GM19025 (cell line): ENCODE measurements at regions not wholly inside any gene's neighbourhood (a gene's known extent, or its start where the extent isn't known, plus 50 kb on each side); places are given as distances from the start of the nearest gene placed in this dataset.

Source experiments
- ATAC-seq: cut with Tn5 transposase; IDR thresholded peaks from one replicate; pipeline ENCODE4 v1.9.1; 2021; ENCODE audit warnings: mild to moderate bottlenecking, low read depth, moderate library complexity; ENCODE audit not compliant: unreplicated experiment

- no peak for ATAC-seq
Observed at GRCh38 chr11:79857377-79858214, 416.8 kb upstream of the TENM4 start.

- no peak for ATAC-seq
Observed at GRCh38 chr11:79852176-79852575, 411.3 kb upstream of the TENM4 start.

GRCh38 chr11:79845002-79845709 is 404.3 kb upstream of the TENM4 start:
- no peak for ATAC-seq

DNA sequence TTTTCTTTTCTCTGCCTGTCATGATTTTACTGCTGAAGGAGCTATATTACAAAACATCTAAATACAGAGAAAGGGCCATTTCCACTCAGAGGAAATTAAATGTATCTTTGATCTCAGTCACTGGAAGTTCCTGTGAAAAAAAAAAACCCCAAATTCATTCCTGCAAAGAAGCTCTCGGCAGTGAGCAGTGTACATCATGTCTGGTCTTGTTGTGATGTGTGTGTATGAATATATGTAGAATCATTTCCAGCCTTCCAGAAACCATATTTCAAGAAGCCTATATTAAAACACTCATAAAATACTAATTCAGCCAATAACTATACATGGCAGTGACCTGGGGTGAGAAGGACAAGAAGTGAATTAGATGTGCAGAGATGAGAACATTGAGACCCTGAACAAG is 393.2 kb upstream of the TENM4 start:
- ATAC-seq, result no peak

DNA sequence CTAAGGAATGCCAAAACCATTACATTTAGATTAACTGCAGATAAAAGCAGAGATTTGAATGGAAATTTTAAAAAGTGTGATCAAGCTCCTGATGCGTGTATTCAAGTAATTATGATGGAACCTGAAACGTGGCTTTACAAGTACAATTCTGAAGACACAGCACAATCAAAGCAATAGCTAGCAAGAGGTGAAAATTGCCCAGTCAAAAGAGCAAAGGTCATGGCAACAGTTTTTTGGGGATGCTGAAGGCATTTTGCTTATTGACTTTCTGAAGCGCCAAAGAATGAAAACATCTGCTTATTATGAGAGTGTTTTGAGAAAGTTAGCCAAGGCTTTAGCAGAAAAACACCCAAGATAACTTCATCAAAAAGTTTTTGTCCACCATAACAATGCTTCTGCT is 389.6 kb upstream of the TENM4 start:
- no peak for ATAC-seq

DNA sequence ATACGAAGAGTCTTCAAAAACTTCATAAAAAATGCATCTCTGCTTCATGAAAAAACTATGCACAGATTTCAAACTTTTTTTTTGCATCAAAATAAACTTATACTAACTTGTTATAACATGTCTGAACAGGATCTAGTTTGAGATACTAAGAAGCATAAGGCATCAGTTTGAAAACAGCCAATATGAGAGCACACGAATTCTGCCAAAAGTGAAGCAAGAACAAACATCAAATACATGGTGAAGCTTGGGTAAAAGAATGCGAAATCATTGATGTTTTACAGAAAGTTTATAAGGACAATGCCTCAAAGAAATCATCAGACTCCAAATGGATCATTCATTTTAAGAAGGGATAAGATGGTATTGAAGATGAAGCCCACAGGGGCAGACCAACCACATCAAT is 389.1 kb upstream of the TENM4 start:
- no peak for ATAC-seq

GRCh38 chr11:79822766-79823165 is 381.9 kb upstream of the TENM4 start:
- ATAC-seq, result no peak

DNA sequence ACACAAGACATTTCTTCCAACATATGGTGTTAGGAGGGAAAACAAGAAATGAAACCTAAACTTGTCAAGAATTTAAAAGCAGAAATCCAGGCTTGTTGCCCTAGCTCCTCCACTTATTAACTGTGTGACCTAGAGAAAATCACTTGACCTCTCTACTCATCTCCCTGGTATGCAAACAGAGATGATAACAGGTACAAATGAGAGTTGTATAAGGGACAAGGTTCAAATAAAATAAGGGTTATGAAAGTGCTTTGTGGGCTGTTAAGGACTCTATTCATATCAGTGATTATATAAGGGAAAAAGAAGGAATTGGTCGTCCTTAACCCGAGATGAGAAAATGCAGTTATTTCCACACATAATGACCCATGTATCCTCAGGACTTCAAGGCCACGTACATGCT is 372.7 kb upstream of the TENM4 start:
- no peak for ATAC-seq

DNA sequence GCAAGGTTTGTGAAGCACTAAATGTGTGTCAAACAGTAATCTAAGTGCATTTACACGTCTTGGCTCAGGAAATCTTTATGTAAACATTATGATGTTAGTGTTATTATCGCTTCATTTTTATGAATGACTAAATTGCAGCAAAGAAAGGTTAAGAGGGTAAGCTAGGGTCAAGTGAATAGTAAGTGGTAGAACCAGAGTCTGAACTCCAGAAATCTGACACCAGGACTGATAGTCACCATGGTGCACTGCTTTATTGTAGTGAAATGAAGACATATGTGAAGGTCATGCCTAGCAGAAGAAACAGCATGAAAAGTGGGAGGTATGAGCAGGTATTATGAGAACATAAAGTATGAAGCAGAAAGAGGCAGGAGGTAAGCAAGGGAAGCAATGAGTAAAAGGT is 368.7 kb upstream of the TENM4 start:
- no peak for ATAC-seq

DNA sequence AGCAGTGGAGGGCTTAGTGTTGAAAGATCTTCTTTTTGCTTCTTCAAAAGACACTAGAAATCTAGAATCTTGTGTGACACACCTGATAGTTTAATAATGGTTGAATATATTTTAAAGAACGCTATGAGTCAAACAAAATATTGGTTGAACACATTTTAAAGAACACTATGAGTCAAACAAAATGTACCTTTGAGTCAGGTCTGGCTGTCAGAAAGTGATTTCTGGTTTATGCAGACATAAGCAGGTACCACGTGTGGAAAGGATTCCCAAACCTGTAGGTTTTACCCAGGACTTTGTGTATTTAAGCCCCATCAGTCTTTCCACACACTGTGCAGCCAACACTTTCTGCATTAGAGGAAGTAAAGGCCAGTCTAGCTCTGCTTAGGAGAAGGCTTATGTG is 366.7 kb upstream of the TENM4 start:
- no peak for ATAC-seq

DNA sequence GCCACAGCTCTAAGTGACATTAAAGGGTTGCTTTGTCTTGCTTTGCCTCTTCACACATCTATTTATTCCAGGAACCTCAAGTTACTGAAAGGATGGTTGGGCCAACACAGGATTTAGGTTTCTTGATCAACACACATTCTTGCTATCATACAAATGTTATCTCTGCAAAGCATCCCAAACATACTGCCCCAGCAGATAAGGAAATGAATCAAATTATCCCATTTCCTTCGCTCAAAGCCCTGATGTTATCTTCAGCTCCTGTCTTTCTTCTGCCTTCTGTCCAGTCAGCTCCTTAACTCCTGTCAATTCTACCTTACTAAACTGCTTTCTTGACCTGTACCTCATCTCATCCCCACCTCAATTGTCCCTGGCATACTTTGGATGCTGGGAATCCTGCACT is 355.9 kb upstream of the TENM4 start:
- no peak for ATAC-seq

GRCh38 chr11:79794484-79795393 is 353.9 kb upstream of the TENM4 start:
- ATAC-seq, result no peak

DNA sequence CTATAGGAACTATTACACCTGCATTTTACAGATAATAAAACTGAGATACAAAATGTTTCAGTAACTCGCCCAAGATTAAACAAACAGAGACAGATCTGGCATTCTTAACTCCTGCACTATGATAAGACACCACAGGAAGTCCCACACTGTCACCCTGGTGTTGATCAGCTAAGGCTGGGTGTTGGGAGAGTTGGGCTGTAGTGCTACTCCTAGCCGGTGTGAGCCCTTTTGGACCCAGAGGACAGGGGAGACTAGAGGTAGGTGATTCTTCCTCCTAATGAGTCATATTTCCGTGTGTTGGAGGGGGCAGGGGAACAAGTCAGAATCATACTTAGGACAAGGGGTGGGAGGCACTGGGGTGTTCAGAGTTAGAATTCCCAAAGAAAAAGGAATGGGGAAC is 353.2 kb upstream of the TENM4 start:
- no peak for ATAC-seq

GRCh38 chr11:79786961-79787360 is 346.1 kb upstream of the TENM4 start:
- ATAC-seq, result no peak

GRCh38 chr11:79783833-79784232 is 343.0 kb upstream of the TENM4 start:
- ATAC-seq, result no peak

DNA sequence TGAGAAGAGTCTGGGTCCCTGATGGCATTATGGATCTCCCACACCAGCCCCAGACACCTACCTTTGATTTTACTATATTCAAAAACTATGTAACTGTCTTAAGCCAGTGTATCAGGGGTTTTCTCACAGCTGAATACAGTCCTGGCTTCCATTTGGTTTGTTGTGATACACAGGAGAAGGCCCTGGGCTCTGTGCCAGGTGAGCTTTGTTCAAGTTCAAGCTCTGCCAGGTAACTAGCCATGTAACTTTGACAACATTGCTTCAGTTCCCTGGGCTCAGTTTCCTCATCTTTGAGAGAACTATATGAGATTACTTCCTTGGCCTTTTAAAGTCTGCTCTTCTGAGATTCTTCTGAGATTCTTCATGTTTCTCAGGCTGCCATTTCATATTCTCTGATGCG is 327.5 kb upstream of the TENM4 start:
- no peak for ATAC-seq

- ATAC-seq, result no peak
Observed at GRCh38 chr11:79762279-79762921, 321.6 kb upstream of the TENM4 start.

DNA sequence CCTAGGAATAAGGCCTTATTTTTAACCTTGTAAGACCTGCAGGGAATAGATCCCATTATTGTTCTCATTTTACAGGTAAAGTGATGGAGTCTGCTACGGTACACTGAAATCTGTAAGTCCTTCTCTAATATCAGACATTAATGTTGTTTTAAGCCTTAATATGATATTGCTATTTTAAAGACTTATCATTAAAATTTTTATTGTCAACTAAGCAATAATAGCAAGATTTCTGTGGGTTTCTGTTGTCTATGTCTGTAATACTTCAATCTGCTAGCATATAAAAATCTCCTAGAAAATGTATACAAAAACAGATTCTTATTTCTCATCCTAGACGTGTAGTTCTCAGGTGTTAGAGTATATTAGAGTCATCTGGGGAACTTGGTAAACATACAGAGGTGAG is 317.5 kb upstream of the TENM4 start:
- no peak for ATAC-seq

GRCh38 chr11:79747406-79747805 is 306.6 kb upstream of the TENM4 start:
- ATAC-seq, result no peak

DNA sequence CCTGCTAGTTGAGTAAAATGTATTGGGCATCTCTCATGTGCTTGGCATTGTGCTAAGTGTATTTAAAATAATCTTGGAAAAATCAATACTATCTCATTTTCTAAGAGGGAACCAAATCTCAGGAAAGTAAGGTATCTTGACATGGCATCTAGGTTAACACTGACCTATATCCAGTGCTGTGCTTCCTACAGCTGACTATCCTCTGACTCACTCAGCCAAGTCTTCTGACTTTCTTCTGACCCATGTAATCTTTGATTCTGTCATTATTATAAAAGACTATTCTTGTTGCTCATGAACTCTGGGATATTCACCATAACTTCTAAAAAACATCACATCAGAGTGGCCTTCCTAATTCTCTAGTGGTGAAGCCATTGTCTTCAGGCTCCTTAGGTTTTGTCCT is 304.1 kb upstream of the TENM4 start:
- no peak for ATAC-seq

DNA sequence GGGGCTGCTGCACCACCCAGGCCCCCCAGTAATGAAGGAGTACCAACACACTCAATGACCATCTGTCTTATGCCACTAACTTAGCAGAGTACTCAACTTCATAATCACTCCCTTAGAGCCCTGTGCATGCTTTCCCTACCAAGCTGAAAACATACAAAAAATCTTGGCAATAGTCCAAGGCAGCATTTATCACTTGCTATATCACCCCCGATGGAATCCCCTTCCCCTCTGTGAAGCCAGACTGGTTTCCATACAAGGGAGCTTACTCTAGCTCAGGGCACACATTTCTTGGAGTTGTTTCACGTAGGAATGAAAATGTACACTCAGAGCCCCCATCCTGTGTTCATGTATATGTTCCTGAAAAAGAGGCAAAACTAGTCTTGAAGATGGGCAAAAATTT is 301.3 kb upstream of the TENM4 start:
- ATAC-seq, result no peak
